ENCODE measurements at regions not wholly inside any gene's neighbourhood (a gene's known extent, or its start where the extent isn't known, plus 50 kb on each side); places are given as distances from the start of the nearest gene placed in this dataset.

- POLR2A ChIA-PET: no interaction called here
- TF ChIP-seq SIN3A (IDR thresholded peaks at IDR 0.05; ENCODE audit: borderline replicate concordance, insufficient read depth, low read depth, low read length) (no peak), TCF7L2 (IDR thresholded peaks at IDR 0.05; ENCODE audit: low read depth, low read length) (no peak)
- CTCF ChIA-PET: no interaction called here
- in situ Hi-C loops (cut with HindIII; ENCODE audit: low pct_unique_long_range_greater_than_20kb, low sequenced_read_pairs) (no loop called here), intact Hi-C loops (cut with micrococcal nuclease; ENCODE audit: unreplicated experiment) (no loop called here)
- no TSS peak for BruUV-seq (replicated peaks)
- Histone ChIP-seq H3K4me1 (ENCODE audit: control insufficient read depth, insufficient read depth, low read length) (no peaks in the 10 kb centered on the region), H3K36me3 (ENCODE audit: control insufficient read depth, insufficient read depth, low read length) (no peaks in the 10 kb centered on the region), H3K9me3 (ENCODE audit: control insufficient read depth, insufficient read depth, low read depth, low read length) (no peaks in the 10 kb centered on the region), H3K27ac (ENCODE audit: low read length) (no peak overlapping the region), H3K27me3 (ENCODE audit: control insufficient read depth, insufficient read depth, low read length) (no peaks in the 10 kb centered on the region), H3K4me3 (ENCODE audit: low read depth in 2 of 2, low read length in 2 of 2) (no peak overlapping the region)
- DNase-seq (ENCODE audit: low read depth, low spot score): no peak
- ATAC-seq: no peak
Observed at GRCh38 chr4:18767921-18768320, 746.4 kb upstream of the LCORL start.

GRCh38 chr4:18756671-18757070, 735.1 kb upstream of the LCORL start:
- DNase-seq (ENCODE audit: low read depth, low spot score) (no peak), ATAC-seq (no peak)
- no TSS peak for BruUV-seq (replicated peaks)
- intact Hi-C loops (cut with micrococcal nuclease; ENCODE audit: unreplicated experiment): no loop called here
- Histone ChIP-seq H3K9me3 (ENCODE audit: control insufficient read depth, insufficient read depth, low read depth, low read length) (no peaks in the 10 kb centered on the region), H3K27ac (ENCODE audit: low read length) (no peak overlapping the region), H3K4me3 (ENCODE audit: low read depth in 2 of 2, low read length in 2 of 2) (no peak overlapping the region), H3K36me3 (ENCODE audit: control insufficient read depth, insufficient read depth, low read length) (no peaks in the 10 kb centered on the region), H3K4me1 (ENCODE audit: control insufficient read depth, insufficient read depth, low read length) (no peaks in the 10 kb centered on the region), H3K27me3 (ENCODE audit: control insufficient read depth, insufficient read depth, low read length) (no peaks in the 10 kb centered on the region)
- TF ChIP-seq, protein P1, sequence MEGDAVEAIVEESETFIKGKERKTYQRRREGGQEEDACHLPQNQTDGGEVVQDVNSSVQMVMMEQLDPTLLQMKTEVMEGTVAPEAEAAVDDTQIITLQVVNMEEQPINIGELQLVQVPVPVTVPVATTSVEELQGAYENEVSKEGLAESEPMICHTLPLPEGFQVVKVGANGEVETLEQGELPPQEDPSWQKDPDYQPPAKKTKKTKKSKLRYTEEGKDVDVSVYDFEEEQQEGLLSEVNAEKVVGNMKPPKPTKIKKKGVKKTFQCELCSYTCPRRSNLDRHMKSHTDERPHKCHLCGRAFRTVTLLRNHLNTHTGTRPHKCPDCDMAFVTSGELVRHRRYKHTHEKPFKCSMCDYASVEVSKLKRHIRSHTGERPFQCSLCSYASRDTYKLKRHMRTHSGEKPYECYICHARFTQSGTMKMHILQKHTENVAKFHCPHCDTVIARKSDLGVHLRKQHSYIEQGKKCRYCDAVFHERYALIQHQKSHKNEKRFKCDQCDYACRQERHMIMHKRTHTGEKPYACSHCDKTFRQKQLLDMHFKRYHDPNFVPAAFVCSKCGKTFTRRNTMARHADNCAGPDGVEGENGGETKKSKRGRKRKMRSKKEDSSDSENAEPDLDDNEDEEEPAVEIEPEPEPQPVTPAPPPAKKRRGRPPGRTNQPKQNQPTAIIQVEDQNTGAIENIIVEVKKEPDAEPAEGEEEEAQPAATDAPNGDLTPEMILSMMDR (IDR thresholded peaks at IDR 0.05): no peak
- TF ChIP-seq REST (IDR thresholded peaks at IDR 0.05; ENCODE audit: insufficient read depth in 1 of 2, low read depth in 2 of 2, low read length in 1 of 2): no peak
- TF ChIP-seq TCF7L2 (IDR thresholded peaks at IDR 0.05; ENCODE audit: low read depth, low read length): no peak
- no peak for TF ChIP-seq SIN3A (IDR thresholded peaks at IDR 0.05; ENCODE audit: borderline replicate concordance, insufficient read depth, low read depth, low read length)
- TF ChIP-seq POLR2AphosphoS5 (IDR thresholded peaks at IDR 0.05; ENCODE audit: low read depth, low read length): no peak
- CTCF ChIA-PET: no interaction called here
- in situ Hi-C loops (cut with HindIII; ENCODE audit: low pct_unique_long_range_greater_than_20kb, low sequenced_read_pairs): no loop called here
- POLR2A ChIA-PET: no interaction called here

- H3K4me3 ChIP-seq (ENCODE audit: low read depth in 2 of 2, low read length in 2 of 2): no peak overlapping the region
- no peaks in the 10 kb centered on the region for H3K4me1 ChIP-seq (ENCODE audit: control insufficient read depth, insufficient read depth, low read length)
- no peak for DNase-seq (ENCODE audit: low read depth, low spot score)
- ChIA-PET CTCF (no interaction called here), POLR2A (no interaction called here)
- no peaks in the 10 kb centered on the region for H3K27me3 ChIP-seq (ENCODE audit: control insufficient read depth, insufficient read depth, low read length)
- H3K9me3 ChIP-seq (ENCODE audit: control insufficient read depth, insufficient read depth, low read depth, low read length): no peaks in the 10 kb centered on the region
- no peaks in the 10 kb centered on the region for H3K36me3 ChIP-seq (ENCODE audit: control insufficient read depth, insufficient read depth, low read length)
- intact Hi-C loops (cut with micrococcal nuclease; ENCODE audit: unreplicated experiment) (no loop called here), in situ Hi-C loops (cut with HindIII; ENCODE audit: low pct_unique_long_range_greater_than_20kb, low sequenced_read_pairs) (no loop called here)
- H3K27ac ChIP-seq (ENCODE audit: low read length): no peak overlapping the region
- ATAC-seq: no peak
- BruUV-seq (replicated peaks): no TSS peak
- TF ChIP-seq, protein P1 (IDR thresholded peaks at IDR 0.05): no peak
- TF ChIP-seq REST (IDR thresholded peaks at IDR 0.05; ENCODE audit: insufficient read depth in 1 of 2, low read depth in 2 of 2, low read length in 1 of 2): no peak
- TF ChIP-seq SIN3A (IDR thresholded peaks at IDR 0.05; ENCODE audit: borderline replicate concordance, insufficient read depth, low read depth, low read length): no peak
- no peak for TF ChIP-seq POLR2AphosphoS5 (IDR thresholded peaks at IDR 0.05; ENCODE audit: low read depth, low read length)
- TF ChIP-seq TCF7L2 (IDR thresholded peaks at IDR 0.05; ENCODE audit: low read depth, low read length): no peak
Observed at GRCh38 chr4:18754180-18754579, 732.6 kb upstream of the LCORL start.

All from Panc1 (cell line).